Testis (tissue), 2 donors: ENCODE measurements at regions not wholly inside any gene's neighbourhood (a gene's known extent, or its start where the extent isn't known, plus 50 kb on each side); places are given as distances from the start of the nearest gene placed in this dataset.

Source experiments
- POLR2A ChIP-seq: fragments of 450-650 bp; IDR thresholded peaks from one replicate; pipeline ENCODE4 v1.6.1; 2017; ENCODE audit warnings: antibody characterized with exemption, mild to moderate bottlenecking, moderate library complexity
- TF ChIP-seq, protein P1 (sequence below), 3 experiments: fragments of 450-650 bp in 2 of 3; fragments of 200-600 bp in 1 of 3; sonication (generic) in 1 of 3; IDR thresholded peaks; one replicate each; pipeline ENCODE4 v1.5.1; 2016 to 2019; ENCODE audit warnings: antibody characterized with exemption in 3 of 3, mild to moderate bottlenecking in 2 of 3, moderate library complexity in 1 of 3

- TF ChIP-seq, protein P1, sequence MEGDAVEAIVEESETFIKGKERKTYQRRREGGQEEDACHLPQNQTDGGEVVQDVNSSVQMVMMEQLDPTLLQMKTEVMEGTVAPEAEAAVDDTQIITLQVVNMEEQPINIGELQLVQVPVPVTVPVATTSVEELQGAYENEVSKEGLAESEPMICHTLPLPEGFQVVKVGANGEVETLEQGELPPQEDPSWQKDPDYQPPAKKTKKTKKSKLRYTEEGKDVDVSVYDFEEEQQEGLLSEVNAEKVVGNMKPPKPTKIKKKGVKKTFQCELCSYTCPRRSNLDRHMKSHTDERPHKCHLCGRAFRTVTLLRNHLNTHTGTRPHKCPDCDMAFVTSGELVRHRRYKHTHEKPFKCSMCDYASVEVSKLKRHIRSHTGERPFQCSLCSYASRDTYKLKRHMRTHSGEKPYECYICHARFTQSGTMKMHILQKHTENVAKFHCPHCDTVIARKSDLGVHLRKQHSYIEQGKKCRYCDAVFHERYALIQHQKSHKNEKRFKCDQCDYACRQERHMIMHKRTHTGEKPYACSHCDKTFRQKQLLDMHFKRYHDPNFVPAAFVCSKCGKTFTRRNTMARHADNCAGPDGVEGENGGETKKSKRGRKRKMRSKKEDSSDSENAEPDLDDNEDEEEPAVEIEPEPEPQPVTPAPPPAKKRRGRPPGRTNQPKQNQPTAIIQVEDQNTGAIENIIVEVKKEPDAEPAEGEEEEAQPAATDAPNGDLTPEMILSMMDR (IDR thresholded peaks at IDR 0.05), result no peak
- no peak for TF ChIP-seq POLR2A
Observed at GRCh38 chr15:39313881-39314280, 267.0 kb upstream of the THBS1 start.
